HG03066 (cell line): ENCODE measurements at regions not wholly inside any gene's neighbourhood (a gene's known extent, or its start where the extent isn't known, plus 50 kb on each side); places are given as distances from the start of the nearest gene placed in this dataset.
"Not testable (repeated sequence)": the region's sequence is repeated elsewhere in the genome, so short reads cannot be mapped to it uniquely, and the experiment has no call there.

Experiments used
- ATAC-seq: cut with Tn5 transposase; IDR thresholded peaks from one replicate; pipeline ENCODE4 v1.9.1; 2021; ENCODE audit warnings: low read depth; ENCODE audit not compliant: unreplicated experiment

DNA sequence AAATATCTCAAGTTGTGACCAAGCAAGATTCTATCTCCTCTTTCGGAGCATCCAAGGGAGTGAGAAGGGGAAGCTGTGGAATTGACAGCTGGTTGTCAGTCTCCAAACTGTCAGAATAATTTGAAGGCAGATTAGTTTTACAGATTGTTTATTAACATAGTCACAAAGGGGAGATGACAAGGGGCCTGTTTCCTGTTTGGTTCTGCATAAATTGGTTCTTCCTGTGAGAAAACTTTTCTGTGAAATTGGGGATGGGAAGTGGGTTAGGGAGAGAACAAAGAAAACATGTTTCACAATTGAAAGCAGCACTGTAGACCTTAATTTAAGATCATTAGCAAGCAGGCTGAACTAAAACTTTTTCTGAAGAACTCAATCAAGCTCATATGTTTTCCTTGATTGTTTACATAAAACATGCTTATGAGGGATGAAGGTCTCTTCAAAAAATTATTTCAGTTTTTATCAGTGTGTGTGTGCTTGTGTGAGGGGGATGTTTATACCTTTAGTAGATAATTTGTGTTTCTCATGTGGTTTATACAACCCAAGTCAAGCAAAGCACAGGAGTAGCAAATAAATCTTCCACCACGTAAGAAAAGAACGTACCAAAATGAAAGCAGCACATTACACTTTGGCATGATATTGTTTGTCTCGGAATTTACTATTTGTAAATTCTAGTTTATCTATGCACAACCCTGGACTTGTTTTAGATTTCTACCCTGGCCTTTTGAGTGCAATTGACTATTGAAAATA lies 604.9 kb upstream of the CDH2 start:
- no peak for ATAC-seq

DNA sequence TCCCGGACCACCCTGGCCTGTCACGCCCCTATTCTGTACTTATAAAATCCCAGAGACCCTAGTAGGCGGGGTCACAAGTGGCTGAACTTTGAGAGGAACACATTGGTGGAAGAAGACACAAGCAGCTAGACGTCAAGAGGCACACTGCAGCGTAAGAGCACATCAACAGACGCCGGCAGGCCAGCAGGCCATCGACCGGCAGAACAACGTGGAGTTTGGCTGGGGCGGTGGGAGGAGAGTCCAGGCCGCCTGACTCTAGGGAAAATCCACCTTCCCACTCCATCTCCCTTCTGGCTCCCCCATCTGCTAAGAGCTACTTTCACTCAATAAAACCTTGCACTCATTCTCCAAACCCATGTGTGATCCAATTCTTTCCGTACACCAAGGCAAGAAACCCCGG lies 601.8 kb upstream of the CDH2 start:
- ATAC-seq = no peak

DNA sequence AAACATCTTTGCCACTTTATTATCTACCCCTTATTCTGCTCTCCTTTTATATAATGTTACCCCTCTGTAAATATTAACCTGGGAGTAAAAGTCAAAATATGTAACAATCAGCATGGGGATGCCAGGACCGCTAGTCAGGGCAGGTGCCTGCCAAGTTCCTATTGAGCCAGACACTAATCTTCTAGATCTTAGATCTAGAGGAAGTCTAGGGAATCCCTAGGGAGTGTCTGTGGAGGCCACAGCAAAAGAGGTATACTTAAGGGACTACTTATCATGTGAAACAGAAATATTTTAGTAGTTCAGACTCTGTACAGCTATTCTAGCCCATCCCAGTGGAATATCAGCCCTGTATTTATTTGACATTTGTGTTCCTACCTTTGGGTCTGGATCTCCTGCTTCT lies 600.8 kb upstream of the CDH2 start:
- no peak for ATAC-seq

DNA sequence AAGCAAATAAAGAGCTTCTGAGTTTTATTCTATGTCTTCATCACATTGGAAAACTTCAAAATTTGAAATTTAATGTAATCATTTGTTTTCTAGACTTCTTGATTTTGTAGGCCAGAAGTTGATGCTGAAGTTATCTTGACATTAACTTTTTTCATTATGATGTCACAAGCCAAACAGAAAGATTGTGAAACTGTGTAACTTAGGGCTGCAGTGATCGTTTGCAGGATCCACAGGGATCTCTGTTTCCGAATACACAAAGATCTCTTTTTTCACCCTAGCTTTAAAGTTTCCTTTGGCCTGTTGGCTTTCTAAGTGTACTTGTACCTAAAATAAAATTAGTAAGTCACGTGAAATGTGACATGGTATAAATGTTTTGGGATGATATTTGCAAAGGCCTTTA lies 594.9 kb upstream of the CDH2 start:
- ATAC-seq = no peak

DNA sequence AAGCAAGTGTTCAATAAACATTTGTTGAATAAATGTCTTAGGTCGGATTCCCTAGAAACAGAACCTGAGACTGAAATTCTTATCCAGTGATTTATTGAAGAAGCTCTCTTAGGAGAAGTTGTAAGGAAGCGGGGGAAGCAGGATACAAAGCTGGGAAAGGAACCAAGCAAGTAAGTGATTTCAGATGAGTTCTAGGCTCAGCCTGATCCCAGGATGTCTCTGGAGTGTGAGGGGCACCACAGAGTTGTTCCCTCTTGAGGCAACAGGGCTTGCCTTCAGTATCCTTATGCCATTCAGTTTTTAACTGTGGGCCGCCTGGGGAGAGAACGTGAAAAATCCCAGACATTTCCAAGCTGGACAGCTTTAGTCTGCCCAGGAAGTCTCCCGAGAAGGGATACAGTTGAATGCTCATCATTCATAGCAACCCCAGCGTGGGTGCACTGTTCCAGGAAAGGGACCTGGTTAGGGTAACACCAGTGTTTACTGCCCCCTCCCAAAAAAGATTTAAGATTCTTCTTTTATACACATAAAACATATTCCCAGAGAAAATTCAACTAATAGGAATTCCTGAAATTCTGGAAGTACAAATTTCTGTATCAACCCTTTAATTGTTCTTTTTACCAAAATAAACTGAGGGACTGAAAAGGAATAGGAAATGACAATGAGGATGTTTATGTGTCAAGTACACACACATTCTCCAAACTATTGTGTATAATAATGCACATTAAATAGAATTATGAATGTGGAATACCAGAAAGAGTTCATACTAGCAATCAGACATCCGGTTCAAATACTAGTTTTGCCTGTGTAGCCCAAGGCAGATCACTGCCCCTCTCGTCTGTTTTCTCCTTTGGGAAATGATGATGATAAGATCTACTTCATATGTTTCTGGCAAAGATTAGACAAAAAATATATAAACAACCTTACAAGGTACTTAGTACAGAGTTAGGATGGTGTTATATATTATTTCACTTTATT lies 592.1 kb upstream of the CDH2 start:
- ATAC-seq = no peak

DNA sequence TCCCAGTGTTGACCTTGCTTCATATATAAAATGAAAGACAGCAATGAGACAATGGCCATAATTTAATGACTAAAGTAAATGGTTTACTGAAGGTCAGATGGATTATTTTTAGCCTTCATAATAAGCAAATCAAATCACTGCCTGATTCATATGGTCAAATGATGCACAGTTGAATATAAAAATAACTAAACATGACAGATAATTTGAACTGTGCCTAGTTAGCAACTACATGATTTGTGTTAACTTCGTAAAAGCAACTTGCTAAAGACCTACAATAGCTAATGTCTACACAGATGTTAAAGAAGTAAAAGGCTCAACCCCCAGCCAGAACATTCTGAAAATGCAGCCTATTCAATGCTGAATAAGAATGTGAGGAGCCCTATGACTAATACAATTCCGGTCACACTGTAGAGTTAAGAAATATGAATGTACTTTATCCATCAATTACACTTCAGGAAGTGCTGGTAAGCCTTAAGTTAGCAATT lies 590.8 kb upstream of the CDH2 start:
- no peak for ATAC-seq

DNA sequence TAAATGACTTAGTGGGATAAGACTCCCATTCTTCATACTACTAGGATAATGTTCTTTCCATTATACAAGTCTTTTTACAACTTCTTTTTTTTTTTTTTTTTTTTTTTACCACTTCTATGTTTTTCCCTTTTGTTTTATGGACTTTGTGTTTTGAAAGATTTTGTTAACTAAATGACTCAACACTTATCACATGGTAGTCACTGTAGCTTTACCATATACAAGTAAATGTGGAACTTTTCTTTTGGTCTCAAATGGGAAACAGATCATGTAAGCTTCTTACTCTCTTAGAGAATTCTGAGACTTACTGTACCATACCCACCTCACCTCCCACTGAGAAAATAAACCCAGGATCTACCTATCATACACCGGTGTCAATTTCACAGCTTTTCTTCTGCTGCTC lies 590.3 kb upstream of the CDH2 start:
- no peak for ATAC-seq

DNA sequence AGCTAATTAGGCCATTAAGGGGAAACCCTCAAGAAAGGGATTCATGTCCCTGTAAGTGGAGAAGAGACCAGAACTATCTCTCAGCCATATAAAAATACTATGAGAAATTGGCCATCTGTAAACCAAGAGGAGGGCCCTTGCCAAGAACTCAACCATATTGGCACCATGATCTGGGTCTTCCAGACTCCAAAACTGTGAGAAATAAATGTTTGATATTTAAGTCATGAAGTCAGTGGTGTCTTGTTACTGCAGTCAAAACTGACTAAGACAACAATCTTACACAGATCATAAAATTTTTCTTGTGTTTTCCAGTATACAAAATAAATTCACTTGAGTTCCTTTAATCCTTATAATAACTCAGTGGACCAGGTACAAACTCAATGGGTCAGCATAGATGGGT lies 589.8 kb upstream of the CDH2 start:
- no peak for ATAC-seq

DNA sequence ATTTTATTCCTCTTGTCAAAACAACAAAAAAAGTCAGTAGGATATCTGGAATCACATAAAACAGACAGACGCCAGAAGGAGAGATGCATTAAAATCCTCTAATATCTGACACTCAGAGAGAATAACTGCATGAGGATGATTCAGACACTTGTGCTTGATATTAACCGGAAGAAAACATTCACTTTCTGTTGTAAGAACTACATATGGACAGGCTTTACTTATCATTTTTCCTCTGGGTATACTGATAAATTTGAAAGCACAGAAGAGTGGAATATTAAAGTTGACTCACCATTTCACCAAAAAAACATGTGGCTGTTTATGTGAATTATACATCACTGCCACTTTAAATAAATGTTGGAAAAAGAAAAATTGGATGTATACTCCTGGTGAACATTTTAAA lies 589.1 kb upstream of the CDH2 start:
- no peak for ATAC-seq

DNA sequence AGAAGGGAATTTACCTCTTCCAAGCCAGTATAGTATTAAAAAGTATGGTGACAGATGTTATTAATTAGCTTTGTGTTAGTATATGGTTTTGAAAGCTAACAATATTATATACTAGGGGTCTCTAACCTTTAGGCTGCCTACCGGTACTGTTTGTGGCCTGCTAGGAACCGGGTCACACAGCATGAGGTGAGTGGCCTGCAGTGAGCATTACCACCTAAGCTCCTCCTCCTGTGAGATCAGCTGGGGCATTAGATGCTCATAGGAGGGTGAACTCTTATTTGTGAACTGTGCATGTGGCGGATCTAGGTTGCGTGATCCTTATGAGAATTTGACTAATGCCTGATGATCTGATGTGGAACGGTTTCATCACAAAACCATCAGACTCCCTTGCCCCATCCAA lies 583.4 kb upstream of the CDH2 start:
- no peak for ATAC-seq

DNA sequence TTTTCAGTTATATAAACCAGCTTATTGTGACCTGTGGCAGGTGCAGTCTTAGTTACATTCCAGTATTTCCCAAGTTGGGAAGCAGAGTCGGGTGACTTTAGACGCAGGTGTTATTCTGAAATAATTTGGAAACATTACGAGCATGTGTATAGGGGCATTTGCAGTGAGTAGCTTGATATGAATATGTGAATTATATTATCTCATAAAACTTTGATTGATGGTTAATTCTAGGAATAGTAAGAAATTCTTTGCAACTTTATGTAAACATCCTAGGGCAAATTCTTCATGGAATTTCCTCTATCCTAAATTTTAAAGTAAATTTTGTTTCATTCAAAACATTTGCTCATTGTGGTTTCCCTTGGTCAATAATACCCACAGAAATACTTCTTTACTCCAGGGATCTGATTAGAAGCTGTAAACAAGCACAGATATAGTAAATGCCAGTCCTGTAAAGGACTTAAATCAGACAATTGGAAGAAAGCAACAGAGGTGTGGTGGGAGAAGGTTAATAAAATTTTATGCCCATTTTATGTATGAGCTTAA lies 580.6 kb upstream of the CDH2 start:
- no peak for ATAC-seq

DNA sequence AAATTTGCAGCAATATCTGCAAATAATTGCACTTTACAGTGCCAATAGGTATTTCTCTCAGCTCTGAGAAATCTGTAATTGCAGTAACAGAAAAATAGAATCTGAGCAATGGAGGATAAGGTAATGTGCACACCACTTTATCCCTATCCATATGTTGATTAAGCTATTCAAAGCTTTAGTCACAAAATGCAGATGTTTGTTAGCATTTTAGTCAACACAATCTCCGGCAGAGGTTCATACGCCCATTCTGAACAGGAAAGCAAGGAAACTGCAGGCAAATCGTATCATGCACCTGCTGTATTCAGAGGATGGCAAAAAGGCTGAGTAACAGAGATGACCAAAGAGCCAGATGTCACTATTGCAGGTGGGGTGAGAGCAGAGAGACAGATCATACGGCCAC lies 566.2 kb upstream of the CDH2 start:
- ATAC-seq = no peak

DNA sequence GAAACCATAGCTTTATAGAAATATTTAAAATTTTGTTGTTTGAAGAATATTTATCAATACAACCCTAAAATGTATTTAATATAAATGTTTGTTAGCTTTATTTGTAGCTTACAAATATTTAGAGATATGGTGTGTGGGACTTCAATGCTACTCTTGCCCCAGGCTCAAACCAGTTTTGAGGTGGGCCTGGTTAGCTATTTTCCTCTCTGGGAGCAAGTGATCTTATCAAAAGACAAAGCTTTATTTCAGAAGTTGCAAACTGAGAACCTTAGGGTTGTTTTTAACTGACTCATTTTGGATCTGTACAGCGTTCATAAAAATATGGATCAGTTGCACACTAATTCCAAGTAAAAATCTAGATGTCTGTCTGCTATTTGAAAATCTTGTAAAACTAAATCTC lies 563.6 kb upstream of the CDH2 start:
- no peak for ATAC-seq

DNA sequence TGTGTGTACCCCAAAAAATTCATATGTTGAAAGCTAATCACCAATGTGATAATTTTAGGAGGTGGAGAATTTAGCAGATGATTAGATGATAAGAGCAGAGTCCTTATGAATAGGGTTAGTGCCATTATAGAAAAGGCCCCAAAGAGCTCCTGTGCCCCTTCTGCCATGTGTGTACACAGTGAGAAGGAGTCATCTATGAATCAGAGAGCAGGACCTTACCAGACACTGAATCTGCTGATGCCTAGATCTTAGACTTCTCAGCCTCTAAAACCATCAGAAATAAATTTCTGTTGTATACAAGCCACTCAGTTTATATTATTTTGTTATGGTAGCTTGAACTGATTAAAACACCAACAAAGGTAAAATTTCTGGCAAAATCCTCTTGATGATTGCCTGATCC lies 560.0 kb upstream of the CDH2 start:
- no peak for ATAC-seq

DNA sequence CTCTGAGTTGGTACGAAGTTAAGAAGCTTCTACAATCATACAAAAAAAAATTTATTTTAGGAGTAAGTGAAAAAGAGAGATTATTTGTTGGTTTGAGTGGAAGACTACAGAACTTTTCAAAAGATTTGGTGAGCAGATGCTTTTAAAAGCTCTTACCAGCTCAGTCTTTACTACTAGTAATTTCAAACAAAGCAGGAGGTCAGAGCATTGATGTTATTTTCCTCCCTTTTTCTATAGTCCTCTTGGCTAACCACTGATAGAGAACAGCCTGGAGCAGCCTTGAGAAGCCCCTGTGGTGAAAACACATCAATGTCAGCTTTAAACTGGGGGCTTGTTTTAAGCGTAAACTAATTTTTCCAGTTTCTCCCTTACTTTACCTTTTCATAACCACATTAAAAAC lies 559.3 kb upstream of the CDH2 start:
- ATAC-seq = no peak

DNA sequence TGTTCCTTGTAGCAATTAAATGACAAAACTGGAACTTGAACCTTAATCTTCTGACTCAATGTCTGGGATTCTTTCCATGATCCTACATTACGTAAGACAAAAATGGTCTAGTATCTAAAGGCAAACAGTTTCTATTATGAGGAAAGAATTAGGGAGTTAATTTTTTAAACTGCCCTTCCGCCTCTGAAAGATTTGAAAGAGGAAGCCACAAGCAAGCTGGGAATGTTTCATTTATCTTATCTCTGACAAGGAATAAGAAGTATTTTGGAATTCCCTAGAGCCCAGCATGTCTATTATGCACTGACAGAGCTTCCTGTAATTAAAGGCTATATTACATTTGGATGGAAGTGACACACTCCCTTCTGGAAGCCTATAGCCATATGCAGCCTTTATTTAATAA lies 558.8 kb upstream of the CDH2 start:
- ATAC-seq = no peak

DNA sequence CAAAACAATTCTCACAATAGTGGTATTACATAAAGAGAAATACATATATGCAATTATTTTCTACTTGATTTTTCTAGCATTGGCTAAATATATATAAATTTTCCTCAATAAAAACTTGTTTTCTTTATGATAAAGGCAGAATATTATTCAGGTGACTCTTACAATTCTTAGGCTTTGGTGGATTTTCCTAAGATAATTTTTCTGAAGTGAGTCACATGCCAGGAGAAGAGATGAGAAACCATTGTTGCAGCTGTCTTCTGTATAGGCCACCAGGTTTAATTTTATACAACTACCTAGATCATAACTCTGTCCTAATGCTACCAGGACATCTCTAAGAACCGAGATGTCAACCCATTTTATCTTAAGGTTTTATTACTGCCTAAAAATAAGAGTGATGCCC lies 552.4 kb upstream of the CDH2 start:
- no peak for ATAC-seq

DNA sequence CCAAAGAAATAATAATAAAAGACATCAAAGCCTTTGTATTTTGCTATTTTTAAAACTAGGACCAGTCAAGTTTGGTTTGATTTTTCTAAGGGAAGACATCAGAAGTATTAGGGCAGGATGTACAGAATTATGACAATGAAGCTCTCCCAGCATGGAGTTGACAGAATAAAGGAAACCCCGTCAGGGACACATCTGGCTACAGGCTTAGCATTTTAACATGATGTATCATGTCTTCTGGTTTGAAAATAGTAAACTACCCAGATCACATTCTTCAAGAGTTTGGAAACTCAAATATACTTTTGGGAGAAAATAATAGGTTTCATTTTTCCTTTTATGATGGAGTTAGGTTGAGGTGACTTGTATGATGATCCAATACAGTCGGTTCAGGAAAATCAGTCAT lies 552.0 kb upstream of the CDH2 start:
- ATAC-seq = no peak

DNA sequence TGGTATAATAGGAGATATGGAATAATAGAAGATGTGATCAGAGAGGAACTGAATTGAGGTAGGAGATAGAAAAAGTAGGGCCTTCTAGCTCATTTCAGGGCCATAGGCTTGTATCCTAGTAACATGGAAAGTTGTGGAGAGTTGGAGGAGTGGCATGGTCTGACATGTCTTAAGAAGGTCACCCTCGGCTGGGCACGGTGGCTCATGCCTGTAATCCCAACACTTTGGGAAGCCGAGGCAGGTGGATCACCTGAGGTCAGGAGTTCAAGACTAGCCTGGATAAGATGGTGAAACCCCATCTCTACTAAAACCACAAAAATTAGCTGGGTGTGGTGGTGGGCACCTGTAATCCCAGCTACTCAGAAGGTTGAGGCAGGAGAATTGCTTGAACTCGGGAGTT lies 550.3 kb upstream of the CDH2 start:
- not testable (repeated sequence) for ATAC-seq

DNA sequence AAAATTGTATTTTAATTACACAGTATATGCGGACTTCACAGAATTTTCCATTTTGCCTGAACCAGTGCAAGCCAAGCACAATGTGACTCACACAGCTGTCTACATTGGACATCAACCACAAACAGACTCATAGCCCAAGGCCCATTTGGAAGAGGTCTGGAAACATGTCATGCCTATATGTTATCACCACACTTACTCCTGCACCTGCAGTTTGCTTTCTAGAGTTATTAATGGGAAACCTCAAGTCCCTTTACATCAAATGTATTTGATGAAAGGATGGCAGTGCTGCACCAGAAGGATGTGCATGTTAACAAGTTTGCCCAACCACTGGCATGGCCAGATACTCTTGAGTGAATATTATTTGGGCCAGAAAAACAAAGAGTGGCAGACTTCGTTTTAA lies 548.9 kb upstream of the CDH2 start:
- ATAC-seq = no peak

DNA sequence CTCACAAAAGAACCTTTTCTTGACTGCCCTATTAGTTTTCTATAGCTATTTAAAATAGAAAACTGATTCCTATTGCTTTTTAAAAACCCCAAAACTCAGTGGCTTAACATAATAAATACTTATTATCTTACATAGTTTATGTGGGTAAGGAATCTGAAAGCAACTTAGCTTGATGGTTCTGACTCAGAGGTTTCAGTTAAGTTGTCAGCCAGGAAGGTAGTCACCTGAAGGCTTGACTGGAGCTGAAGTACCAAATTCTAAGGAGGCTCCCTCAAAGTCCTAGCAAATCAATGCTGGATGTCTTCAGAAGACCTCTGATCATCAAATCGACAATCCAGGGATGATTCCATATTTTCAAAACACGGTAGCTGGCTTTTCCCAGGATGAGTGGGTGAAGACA lies 546.6 kb upstream of the CDH2 start:
- ATAC-seq = no peak

DNA sequence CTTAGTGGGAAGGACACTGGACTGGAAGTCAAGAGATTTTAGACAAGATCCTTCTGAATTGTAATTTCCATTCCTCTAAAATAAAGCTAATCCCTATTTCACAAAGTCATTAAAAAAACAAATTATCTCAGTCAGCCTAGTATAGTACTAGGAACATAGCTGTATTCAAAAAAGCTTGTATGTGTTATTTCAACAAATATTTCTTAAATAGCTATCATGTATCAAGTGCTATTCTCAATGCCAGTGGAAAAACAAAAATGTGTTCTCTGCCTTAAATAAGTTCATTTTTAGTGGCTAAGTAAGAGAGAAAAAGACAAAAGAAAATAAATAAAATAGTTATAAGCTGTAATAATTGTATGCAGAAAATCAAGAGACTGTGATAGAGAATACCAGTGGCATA lies 541.8 kb upstream of the CDH2 start:
- ATAC-seq = no peak
